TTC549 (cell line): ENCODE measurements at regions not wholly inside any gene's neighbourhood (a gene's known extent, or its start where the extent isn't known, plus 50 kb on each side); places are given as distances from the start of the nearest gene placed in this dataset.

ENCODE experiments used
- FAIRE-seq: peaks from 2 replicates; lab custom pipeline; 2012; peaks lifted over from hg19 to GRCh38; lab: Jason Lieb, UNC

- FAIRE-seq: no peak
These were observed 523.8 kb downstream of the EFNA5 start for GRCh38 chr5:107146901-107147300.

DNA sequence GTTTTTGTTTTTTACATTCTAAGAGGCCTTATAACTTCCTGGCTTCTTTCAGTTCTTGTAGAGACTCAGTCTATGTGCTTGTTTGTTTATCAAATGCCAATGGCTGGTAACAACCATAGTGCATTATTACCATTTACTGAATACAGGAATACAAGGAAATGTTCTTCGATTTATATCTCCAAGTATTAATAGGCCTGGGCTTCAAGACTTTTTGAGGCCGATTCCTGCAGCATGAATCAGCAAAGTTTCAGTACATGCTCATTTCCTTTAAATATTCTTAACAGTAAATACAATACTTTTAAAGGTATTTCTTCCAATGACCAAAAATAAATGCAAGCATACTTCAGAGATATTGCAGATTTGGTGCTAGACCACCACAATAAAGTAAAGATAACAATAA lies 535.3 kb downstream of the EFNA5 start:
- no peak for FAIRE-seq

DNA sequence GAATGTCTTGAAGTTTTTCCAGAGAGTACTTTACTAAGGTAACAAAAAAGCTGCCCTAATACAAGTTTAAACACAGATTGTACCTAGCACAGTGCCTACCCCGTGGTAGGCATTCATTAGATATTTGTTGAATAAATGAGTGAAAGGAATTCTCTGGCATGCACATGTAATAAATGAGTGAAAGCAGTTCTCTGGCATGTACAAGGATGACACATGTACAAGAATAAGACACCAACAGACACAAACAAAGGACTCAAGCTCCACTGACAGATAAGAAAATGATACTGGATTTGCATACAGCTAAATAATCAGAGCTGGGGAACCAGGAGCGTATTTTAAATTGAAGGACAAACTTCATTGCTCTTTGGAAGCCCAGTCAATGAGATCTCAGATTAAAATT lies 535.8 kb downstream of the EFNA5 start:
- FAIRE-seq: no peak

- FAIRE-seq: no peak
These were observed 541.7 kb downstream of the EFNA5 start for GRCh38 chr5:107129051-107129450.

GRCh38 chr5:107127878-107128277 lies 542.9 kb downstream of the EFNA5 start:
- FAIRE-seq: no peak

DNA sequence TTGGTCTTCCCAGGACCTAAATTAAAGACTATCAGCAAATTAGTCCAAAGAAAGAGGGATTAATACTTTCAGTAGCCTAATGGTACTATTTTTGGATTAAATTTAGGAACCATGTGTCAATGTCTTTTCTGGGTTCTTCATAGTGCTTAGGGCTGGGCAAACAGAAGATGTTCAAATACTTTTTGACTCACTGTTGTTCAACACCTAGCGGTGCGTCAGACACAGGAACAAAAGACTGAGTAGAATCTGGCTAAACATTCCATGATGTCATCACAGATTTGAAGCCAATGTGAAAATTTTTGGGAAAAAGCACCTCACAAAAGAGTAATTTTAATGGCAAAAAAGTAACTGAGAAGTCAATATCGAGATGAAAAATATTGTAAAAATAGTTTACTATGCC lies 544.4 kb downstream of the EFNA5 start:
- no peak for FAIRE-seq

GRCh38 chr5:107124376-107124775 lies 546.4 kb downstream of the EFNA5 start:
- no peak for FAIRE-seq

GRCh38 chr5:107123014-107123413 lies 547.7 kb downstream of the EFNA5 start:
- FAIRE-seq: no peak

- no peak for FAIRE-seq
These were observed 548.8 kb downstream of the EFNA5 start for GRCh38 chr5:107121793-107122519.

DNA sequence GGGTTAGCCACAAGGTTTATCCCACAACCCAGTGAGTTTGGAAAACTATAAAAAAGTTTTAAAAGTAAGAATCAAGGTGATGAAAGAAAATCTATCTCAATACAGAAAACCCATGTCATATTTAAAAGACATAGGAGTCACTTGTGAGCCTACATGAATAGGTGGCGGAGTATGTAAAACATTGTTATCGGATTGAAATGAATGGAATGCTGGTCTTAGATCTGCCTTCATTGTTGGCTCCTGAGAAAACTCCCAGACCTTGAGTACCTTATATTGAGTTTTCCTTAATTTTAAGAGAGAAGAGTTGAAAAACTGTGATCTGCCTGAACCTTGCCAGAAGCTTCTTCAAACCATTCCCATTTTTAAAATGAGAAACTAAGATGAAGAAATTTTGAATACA lies 551.1 kb downstream of the EFNA5 start:
- no peak for FAIRE-seq

GRCh38 chr5:107118184-107119019 lies 552.3 kb downstream of the EFNA5 start:
- no peak for FAIRE-seq

- no peak for FAIRE-seq
These were observed 558.5 kb downstream of the EFNA5 start for GRCh38 chr5:107112216-107112615.

- no peak for FAIRE-seq
These were observed 566.4 kb downstream of the EFNA5 start for GRCh38 chr5:107104040-107104995.

GRCh38 chr5:107103522-107103921 lies 567.2 kb downstream of the EFNA5 start:
- no peak for FAIRE-seq

- no peak for FAIRE-seq
These were observed 570.6 kb downstream of the EFNA5 start for GRCh38 chr5:107100121-107100520.

- no peak for FAIRE-seq
These were observed 571.2 kb downstream of the EFNA5 start for GRCh38 chr5:107099506-107099905.

- no peak for FAIRE-seq
These were observed 578.0 kb downstream of the EFNA5 start for GRCh38 chr5:107092695-107093094.

DNA sequence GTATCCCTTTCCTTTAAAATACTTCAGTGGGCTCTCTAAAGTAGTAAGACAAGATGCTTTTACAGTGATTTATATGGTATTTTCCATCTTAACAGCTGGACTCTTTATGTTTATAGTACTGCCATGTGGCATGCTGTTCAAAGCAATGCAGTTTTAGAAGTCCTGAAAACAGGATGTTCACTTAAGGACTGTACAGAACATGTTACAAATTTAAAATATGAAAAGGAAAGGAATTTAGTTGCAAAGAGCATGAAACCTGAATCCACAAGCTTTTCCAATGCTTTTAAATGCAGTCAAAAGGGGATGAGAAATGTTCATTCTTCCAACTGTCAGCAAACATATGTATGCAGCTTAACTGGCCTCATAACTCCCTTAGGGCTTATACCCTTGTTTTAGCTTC lies 580.2 kb downstream of the EFNA5 start:
- FAIRE-seq: no peak

GRCh38 chr5:107088907-107089306 lies 581.8 kb downstream of the EFNA5 start:
- no peak for FAIRE-seq

DNA sequence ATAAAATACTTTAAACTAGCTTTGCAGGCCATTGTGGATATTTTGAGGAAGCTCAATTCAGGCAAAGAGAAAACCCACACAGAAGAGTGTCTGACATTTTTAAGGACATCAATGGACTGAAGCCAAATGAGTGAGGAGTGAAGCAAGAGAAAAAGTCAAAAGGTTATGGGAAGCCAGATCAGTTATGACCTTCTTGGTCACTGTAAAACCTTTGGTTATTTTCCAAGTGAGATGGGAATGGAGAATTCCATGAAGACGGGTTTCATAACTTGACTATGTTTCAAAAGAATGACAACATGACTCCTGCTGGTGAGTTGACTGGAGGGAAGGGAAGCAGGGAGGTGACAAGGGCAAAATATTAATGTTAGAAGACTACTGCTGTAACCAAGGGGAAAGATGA lies 585.2 kb downstream of the EFNA5 start:
- no peak for FAIRE-seq

GRCh38 chr5:107074996-107075395 lies 595.7 kb downstream of the EFNA5 start:
- FAIRE-seq: no peak

- no peak for FAIRE-seq
These were observed 597.8 kb downstream of the EFNA5 start for GRCh38 chr5:107072967-107073366.

DNA sequence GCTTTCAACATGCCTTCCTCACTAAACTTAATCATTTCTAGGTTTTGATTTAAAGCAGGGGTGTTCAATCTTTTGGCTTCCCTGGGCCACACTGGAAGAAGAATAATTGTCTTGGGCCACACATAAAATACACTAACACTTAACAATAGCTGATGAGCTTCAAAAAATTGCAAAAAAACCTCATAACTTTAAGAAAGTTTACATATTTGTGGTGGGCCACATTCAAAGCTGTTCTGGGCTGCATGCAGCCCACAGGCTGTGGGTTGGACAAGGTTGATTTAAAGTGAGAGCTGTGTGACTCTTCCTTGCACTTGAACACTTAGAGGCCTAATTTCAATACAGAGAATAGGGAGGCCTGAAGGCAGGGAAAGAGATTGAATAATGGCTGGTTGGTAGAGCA lies 598.3 kb downstream of the EFNA5 start:
- FAIRE-seq: no peak
